GM12878 (cell line): ENCODE measurements at regions not wholly inside any gene's neighbourhood (a gene's known extent, or its start where the extent isn't known, plus 50 kb on each side); places are given as distances from the start of the nearest gene placed in this dataset.

Experiments
- CREB1 ChIP-seq: IDR thresholded peaks from 2 replicates; pipeline ENCODE4 v1.6.1; 2012; ENCODE audit warnings: low read depth, mild to moderate bottlenecking, inconsistent platforms
- GATAD2B ChIP-seq: fragments of 450-650 bp; conservative IDR thresholded peaks from 2 replicates; pipeline ENCODE4 v1.6.1; 2017; ENCODE audit warnings: low read depth, mild to moderate bottlenecking, moderate library complexity
- JUND ChIP-seq: IDR thresholded peaks from 2 replicates; pipeline ENCODE4 v1.6.1; 2012; ENCODE audit warnings: low read depth, mild to moderate bottlenecking, low read length, improper control_type of control experiment, moderate library complexity
- ZNF207 ChIP-seq: fragments of 450-650 bp; IDR thresholded peaks from 2 replicates; pipeline ENCODE4 v1.6.1; 2014; ENCODE audit warnings: antibody characterized with exemption, mild to moderate bottlenecking, borderline replicate concordance
- TF ChIP-seq, protein P1 (sequence below): fragments of 150-350 bp; IDR thresholded peaks from 2 replicates; pipeline ENCODE4 v1.6.1; 2016; ENCODE audit warnings: low read depth, low read length

GRCh38 chr10:65340340-65340739, 1585.5 kb upstream of the LRRTM3 start:
- TF ChIP-seq, protein P1, sequence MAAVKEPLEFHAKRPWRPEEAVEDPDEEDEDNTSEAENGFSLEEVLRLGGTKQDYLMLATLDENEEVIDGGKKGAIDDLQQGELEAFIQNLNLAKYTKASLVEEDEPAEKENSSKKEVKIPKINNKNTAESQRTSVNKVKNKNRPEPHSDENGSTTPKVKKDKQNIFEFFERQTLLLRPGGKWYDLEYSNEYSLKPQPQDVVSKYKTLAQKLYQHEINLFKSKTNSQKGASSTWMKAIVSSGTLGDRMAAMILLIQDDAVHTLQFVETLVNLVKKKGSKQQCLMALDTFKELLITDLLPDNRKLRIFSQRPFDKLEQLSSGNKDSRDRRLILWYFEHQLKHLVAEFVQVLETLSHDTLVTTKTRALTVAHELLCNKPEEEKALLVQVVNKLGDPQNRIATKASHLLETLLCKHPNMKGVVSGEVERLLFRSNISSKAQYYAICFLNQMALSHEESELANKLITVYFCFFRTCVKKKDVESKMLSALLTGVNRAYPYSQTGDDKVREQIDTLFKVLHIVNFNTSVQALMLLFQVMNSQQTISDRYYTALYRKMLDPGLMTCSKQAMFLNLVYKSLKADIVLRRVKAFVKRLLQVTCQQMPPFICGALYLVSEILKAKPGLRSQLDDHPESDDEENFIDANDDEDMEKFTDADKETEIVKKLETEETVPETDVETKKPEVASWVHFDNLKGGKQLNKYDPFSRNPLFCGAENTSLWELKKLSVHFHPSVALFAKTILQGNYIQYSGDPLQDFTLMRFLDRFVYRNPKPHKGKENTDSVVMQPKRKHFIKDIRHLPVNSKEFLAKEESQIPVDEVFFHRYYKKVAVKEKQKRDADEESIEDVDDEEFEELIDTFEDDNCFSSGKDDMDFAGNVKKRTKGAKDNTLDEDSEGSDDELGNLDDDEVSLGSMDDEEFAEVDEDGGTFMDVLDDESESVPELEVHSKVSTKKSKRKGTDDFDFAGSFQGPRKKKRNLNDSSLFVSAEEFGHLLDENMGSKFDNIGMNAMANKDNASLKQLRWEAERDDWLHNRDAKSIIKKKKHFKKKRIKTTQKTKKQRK = no peak
- TF ChIP-seq CREB1 = no peak
- TF ChIP-seq GATAD2B = no peak
- no peak for TF ChIP-seq JUND
- TF ChIP-seq ZNF207 = no peak
